GM18505 (cell line): ENCODE measurements at regions not wholly inside any gene's neighbourhood (a gene's known extent, or its start where the extent isn't known, plus 50 kb on each side); places are given as distances from the start of the nearest gene placed in this dataset.

Source experiments
- ATAC-seq: cut with Tn5 transposase; IDR thresholded peaks from one replicate; pipeline ENCODE4 v1.9.1; 2021; ENCODE audit not compliant: unreplicated experiment
- POLR2A ChIP-seq: IDR thresholded peaks from 4 replicates; pipeline ENCODE4 v1.6.1; 2011; ENCODE audit warnings: borderline replicate concordance; ENCODE audit not compliant: insufficient read depth, insufficient read length; ENCODE audit errors: extremely low read depth

GRCh38 chr15:47442371-47442770, 274.9 kb upstream of the SEMA6D start:
- ATAC-seq = no peak
- no peak for TF ChIP-seq POLR2A

DNA sequence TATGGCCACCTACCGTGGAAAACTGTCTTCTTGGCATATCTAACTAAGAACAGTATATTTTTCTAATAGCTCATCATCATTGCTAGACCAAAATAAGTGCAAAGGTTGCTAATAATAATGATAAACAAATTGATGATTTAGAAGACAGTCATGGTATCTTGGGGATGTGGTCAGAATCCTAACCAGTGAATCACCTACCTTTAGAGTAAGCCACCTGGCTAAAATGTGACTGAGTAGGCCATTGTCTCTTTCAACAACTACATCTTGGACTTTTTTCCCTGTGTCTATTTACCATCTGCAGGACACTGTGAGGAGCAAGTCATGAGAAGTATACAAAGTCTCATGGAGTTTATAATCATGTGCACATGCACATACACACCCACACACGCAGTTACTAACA, 273.5 kb upstream of the SEMA6D start:
- no peak for TF ChIP-seq POLR2A
- no peak for ATAC-seq

- ATAC-seq = no peak
- TF ChIP-seq POLR2A = no peak
Observed at GRCh38 chr15:47445723-47446392, 271.4 kb upstream of the SEMA6D start.

DNA sequence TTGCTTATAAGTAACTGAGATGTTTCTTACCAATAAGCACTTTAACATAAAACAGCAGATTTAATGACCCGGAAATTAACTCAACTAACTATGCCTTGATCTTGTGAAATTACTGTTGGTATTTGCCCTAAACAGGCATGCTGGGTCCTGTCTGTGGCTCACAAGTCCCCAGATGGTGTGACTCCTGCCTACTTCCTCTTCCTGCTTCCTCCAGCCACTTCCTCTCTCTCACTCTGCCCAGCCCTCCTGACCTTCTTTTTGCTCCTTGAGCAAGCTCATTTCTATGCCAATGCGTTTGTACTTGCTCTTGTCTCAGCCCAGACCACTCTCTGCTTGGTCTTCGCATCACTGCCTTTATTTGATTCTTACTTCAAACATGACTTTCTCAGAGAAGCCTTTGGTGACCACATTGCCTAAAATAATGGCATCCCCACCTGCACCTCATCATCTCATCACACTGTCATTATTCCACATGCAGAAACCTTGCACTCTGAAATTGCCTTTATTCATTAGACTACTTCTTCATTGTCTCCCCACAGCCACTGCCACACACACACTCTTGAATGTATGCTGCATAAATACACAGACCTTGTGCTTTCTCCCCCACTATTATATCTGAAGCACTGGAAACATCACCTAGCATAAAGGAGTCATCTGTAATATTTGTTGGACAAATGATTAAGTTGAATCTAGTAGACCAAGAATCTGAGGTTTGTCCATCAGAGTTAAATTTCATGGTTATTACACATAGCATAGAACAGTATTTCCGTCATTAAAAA, 256.3 kb upstream of the SEMA6D start:
- ATAC-seq = no peak
- TF ChIP-seq POLR2A = no peak

DNA sequence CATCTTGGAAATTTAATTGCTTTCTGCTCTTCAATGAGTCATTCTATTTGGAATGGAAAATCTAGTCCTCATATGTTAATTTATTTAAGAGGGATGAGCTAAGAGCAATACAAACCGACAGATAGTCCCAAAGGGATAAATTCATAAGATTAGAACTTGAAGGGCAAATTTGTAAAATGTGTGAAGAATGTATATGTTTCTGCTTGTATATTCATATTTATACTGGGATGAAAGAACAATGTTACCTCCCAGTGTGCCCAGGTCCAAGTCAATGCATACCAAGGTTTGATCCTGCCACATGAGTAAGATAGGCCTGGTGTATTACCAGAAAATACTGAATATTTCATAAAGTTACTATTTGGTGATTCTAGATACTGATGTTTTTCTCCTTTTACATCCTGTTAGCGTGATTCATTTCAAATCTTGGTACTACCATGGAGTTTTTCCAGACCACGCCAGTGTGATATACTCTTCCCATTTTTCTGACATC, 255.6 kb upstream of the SEMA6D start:
- no peak for TF ChIP-seq POLR2A
- ATAC-seq = no peak

GRCh38 chr15:47466357-47466756, 250.9 kb upstream of the SEMA6D start:
- no peak for ATAC-seq
- TF ChIP-seq POLR2A = no peak

DNA sequence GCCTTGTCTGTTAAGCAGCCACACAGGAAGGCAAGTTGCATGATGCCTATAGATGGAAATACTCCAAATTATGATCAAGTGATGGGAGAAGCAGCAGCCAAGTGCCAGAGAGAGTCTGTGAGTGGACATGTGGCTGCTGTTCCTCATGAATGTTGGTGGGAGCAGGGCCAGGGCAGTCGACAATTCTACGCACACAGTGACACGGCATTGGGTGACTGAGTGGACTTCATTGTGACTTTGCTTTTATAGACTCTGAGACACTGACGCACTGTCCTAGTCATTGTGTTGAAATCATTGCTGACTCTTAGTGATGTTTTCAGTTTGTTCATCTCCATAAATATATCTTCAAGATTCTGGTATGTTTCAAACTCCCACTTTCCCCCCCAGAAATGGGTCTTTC, 246.3 kb upstream of the SEMA6D start:
- TF ChIP-seq POLR2A = no peak
- no peak for ATAC-seq

DNA sequence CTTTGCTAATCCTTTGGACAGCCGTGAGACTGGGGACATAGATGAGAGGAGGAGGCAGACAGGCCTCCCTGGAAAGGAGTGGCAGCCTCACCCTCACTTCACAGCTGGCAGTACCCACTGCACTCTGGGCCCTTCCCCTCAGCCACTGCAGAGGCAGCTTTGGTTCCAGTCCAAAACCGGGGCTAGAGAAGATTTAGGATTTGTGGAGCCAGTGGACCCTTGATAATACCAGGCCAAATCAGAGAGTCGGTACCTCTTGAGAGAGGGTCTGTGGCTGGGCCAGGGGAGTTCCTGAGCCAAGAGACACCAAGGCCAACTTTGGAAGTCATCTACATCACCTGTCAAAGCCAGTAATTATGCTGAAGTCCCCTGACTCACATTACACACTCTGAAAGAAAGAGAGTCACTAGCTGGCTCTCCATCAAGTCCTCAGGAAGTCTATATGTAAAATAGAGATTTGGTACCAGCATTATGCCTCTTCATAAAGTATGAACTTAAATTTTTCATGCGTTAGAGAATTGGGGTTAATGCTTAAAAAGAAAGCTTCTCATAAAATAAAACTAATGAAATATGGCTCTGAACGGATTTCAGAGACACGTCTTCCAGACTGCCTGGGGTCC, 244.1 kb upstream of the SEMA6D start:
- TF ChIP-seq POLR2A = no peak
- ATAC-seq = no peak

DNA sequence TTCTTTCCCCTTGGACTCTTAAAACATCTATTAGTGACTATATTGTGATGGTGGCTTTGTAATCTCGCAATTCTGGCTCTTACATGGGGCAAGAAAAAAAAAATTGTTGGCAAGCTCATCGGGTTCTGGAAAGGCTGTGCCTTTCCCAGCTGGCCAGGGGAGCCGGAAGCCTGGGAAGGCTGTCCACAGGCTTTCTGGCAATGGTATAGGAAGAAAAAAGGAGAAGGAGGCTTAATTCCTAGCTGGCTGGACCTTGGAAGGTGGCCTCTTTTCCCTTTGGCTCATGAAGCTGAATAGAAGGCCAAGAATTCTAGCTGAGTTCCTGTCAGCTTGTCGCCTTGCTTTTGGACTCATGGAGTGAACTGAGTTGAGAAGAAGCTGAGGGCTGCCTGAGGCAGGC, 243.5 kb upstream of the SEMA6D start:
- no peak for TF ChIP-seq POLR2A
- ATAC-seq = no peak

DNA sequence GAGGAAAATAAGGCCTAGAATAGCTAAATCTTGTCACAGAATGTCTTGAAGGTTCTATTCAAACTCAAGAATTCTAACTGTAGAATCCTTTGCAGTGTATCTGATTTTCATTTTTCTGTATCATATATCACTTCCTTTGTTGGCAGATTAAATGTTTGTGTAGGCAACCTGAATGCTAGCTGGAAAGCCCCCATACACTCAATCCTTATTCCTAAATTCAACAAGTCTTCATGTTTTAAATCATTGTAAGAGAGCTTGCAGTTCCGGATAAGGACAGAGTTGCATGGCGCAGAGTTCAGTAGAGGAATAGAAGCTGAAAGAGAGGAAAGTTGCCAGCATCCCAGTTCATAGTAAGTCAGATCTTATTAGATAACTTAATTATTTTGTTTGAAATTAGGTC, 242.0 kb upstream of the SEMA6D start:
- TF ChIP-seq POLR2A = no peak
- ATAC-seq = no peak

GRCh38 chr15:47477341-47477740, 240.0 kb upstream of the SEMA6D start:
- no peak for TF ChIP-seq POLR2A
- no peak for ATAC-seq

GRCh38 chr15:47484059-47484458, 233.2 kb upstream of the SEMA6D start:
- no peak for ATAC-seq
- TF ChIP-seq POLR2A = no peak

DNA sequence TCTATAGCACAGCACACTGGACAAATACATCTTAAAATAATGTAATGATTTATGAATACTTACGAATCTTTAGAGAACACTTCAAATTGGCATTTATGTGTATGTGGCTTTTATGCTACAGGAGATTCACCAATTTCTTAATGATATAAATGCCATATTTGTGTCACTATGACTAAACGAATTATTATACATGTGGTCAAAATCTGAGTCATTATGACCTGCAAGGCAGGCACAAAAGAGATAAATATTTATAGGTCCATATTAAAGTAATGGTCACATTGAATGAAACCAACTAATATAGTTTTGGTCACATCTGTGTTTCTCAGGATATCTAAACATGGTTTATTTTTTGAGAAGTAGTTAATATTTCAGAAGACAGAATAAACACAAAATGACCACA, 232.3 kb upstream of the SEMA6D start:
- no peak for ATAC-seq
- no peak for TF ChIP-seq POLR2A

DNA sequence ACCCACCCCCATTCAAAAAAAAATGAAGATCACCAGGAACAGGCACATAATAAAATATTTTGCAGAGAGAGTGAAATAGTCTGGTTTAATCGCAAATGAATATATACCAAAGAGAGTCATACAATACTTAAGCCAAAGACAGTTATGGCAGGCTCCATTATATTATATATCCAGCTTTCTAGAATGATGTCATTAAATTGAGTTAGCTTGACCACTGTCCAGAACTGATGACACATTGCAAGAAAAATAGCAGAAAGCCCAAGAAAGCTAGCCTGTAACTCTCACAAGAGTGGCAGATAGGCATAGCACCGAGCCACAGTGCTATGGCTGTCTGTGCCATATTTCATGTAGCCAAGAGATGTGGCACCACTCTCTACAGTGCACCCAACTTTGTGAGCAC, 231.9 kb upstream of the SEMA6D start:
- TF ChIP-seq POLR2A = no peak
- ATAC-seq = no peak

GRCh38 chr15:47486040-47486439, 231.3 kb upstream of the SEMA6D start:
- ATAC-seq = no peak
- TF ChIP-seq POLR2A = no peak

DNA sequence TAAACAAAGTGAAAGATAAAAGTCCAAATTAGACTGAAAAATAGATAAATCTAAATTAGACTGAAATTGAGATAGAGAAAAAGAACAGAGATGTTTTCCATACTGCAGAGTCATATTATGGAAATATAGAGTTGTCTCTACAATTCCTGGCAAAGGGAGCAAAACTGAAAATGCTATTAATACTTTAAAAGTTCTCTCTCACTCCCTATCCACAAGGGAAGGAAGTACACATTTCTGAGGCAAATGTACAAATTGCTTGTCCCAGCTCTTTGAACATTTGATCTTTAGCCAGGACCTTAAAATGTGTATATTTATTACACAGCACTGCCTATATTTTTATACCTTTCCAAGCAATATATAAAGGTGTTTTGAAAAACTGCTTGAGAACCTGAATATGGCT, 225.1 kb upstream of the SEMA6D start:
- TF ChIP-seq POLR2A = no peak
- no peak for ATAC-seq
